Common myeloid progenitor, CD34-positive (primary cell): ENCODE measurements at regions not wholly inside any gene's neighbourhood (a gene's known extent, or its start where the extent isn't known, plus 50 kb on each side); places are given as distances from the start of the nearest gene placed in this dataset.

Experiments used
- CTCF ChIA-PET: fragments of 350-600 bp; sonication (Branson Sonifier 250); formaldehyde crosslinking; loops from one replicate; lab custom pipeline; 2021; ENCODE audit warnings: antibody characterized with exemption; lab: Charles Lee
- POLR2A ChIA-PET: fragments of 350-600 bp; sonication (Branson Sonifier 250); formaldehyde crosslinking; loops from one replicate; lab custom pipeline; 2021; ENCODE audit warnings: antibody characterized with exemption; lab: Charles Lee
- DNase-seq, 3 donors: peaks; one replicate each; pipeline versions ENCODE4 v3.0.0 to v3.0.0-alpha.2; 2013
- H3K27ac ChIP-seq, 2 experiments: 1 replicate in 1 of 2; 2 replicates in 1 of 2; pipeline ENCODE4 v1.7.0; 2013; ENCODE audit warnings: inconsistent platforms in 2 of 2, low read length in 2 of 2, mild to moderate bottlenecking in 2 of 2, low read depth in 1 of 2, moderate library complexity in 1 of 2; ENCODE audit not compliant: severe bottlenecking in 2 of 2, insufficient read depth in 1 of 2, poor library complexity in 1 of 2
- H3K27me3 ChIP-seq, 5 experiments: replicated peaks in 2 of 5; 1 replicate in 3 of 5; 2 replicates in 2 of 5; pipeline versions ENCODE4 v1.6.1 to v1.7.0; 2013; ENCODE audit warnings: low read length in 4 of 5, mild to moderate bottlenecking in 2 of 5, moderate library complexity in 2 of 5, inconsistent platforms in 1 of 5; ENCODE audit not compliant: insufficient read depth in 5 of 5, control insufficient read depth in 4 of 5
- H3K36me3 ChIP-seq, 4 experiments: 1 replicate in 2 of 4; 2 replicates in 2 of 4; pipeline versions ENCODE4 v1.6.1 to v1.7.0; 2013; ENCODE audit warnings: low read length in 3 of 4, control low read depth in 1 of 4, mild to moderate bottlenecking in 1 of 4; ENCODE audit not compliant: control insufficient read depth in 4 of 4, insufficient read depth in 4 of 4
- H3K4me1 ChIP-seq, 4 experiments: 1 replicate in 3 of 4; 2 replicates in 1 of 4; pipeline versions ENCODE4 v1.6.1 to v1.7.1; 2013; ENCODE audit warnings: low read length in 3 of 4, mild to moderate bottlenecking in 3 of 4, control low read depth in 1 of 4, inconsistent platforms in 1 of 4, moderate library complexity in 1 of 4; ENCODE audit not compliant: control insufficient read depth in 4 of 4, insufficient read depth in 4 of 4; ENCODE audit errors: control extremely low read depth in 1 of 4
- H3K4me3 ChIP-seq, 7 experiments: 1 replicate in 4 of 7; 2 replicates in 3 of 7; pipeline versions ENCODE4 v1.5.1 to v1.7.0; 2013; ENCODE audit warnings: mild to moderate bottlenecking in 7 of 7, low read length in 6 of 7, moderate library complexity in 6 of 7, inconsistent platforms in 2 of 7, low read depth in 2 of 7, control low read depth in 1 of 7; ENCODE audit not compliant: insufficient read depth in 4 of 7, control insufficient read depth in 1 of 7; ENCODE audit errors: extremely low read depth in 1 of 7
- H3K9me3 ChIP-seq, 5 experiments: 1 replicate in 4 of 5; 2 replicates in 1 of 5; pipeline versions ENCODE4 v1.6.1 to v1.7.1; 2013; ENCODE audit warnings: low read length in 4 of 5, mild to moderate bottlenecking in 2 of 5, inconsistent platforms in 1 of 5, low read depth in 1 of 5, moderate library complexity in 1 of 5; ENCODE audit not compliant: control insufficient read depth in 4 of 5, insufficient read depth in 2 of 5; ENCODE audit errors: control extremely low read depth in 1 of 5
- WGBS: methylation state at CpG from one replicate; pipeline ENCODE4 v1.1.5; 2013; ENCODE audit not compliant: insufficient coverage; 5-methylcytosine and 5-hydroxymethylcytosine counted together

DNA sequence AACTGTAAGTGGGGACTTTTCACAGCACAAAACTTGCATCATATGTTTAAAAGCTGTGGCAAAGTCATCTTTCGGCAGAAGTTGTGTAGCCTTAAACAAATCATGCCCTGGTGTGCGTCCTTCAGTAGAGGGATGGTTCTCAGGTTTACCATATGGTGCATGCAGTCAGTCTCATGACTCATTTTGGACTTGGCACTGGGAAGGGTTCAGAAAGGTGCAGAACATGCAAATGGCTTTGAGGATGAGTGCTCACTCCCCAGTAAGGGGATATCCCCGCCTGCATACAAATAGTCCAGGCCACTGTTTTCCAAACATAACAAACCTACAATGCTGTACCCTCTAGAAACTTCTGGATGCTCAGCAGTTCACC, 260.3 kb downstream of the NDUFS4 start:
- Histone ChIP-seq H3K27ac (no peak overlapping the region), H3K9me3 (no peaks in the 10 kb centered on the region), H3K27me3 (no peaks in the 10 kb centered on the region), H3K4me3 (no peak overlapping the region), H3K36me3 (no peaks in the 10 kb centered on the region), H3K4me1 (no peaks in the 10 kb centered on the region)
- CTCF ChIA-PET = interaction anchor here (1.2 kb wide), 1 partner anchor 19 kb away, joined by 3 read pairs; no protein-coding TSS in a partner anchor
- WGBS = 97% methylated on average over 2 of the region's 3 CpGs
- POLR2A ChIA-PET = no interaction called here
- no peak for DNase-seq

DNA sequence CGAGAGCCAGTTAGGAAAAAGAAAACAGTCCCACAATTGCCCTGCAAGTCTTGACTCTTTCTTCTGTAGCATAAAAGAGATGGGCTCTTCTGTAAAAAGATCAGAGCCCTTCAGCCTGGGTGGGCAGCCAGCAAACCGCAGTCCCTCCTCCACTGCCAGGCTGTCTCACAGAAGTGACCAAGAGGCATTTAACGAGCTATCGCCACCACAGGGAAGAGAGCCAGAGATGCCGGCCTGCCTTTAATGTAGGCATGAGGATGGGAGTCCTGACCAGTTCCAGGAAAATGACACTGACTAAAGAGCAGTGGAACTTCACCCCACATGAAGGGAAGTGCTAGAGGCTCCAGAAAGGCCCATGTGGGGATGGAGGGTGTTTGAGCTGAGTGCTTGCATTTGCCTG, 264.6 kb downstream of the NDUFS4 start:
- H3K27ac ChIP-seq = no peak overlapping the region
- no peaks in the 10 kb centered on the region for H3K27me3 ChIP-seq
- no peak for DNase-seq
- WGBS = 88% methylated on average over 2 of the region's 5 CpGs
- ChIA-PET CTCF (no interaction called here), POLR2A (no interaction called here)
- H3K4me1 ChIP-seq = no peaks in the 10 kb centered on the region
- H3K9me3 ChIP-seq = no peaks in the 10 kb centered on the region
- no peaks in the 10 kb centered on the region for H3K36me3 ChIP-seq
- no peak overlapping the region for H3K4me3 ChIP-seq

DNA sequence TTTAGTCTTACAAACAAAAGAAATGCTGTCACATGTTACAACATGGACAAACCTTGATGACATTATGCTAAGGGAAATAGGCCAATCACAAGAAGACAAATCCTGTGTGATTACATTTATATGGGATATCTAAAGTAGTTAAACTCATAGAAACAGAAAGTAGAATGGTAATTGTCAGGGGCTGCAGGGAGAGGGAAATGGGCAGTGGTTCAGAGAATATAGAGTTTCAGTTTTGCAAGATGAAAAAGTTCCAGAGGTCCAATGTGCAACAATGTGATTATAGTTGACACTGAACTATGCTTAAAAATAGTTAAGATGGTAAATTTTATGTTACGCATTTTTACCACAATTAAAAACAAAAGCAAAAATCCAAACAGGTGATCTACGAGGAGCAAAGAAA, 265.5 kb downstream of the NDUFS4 start:
- H3K9me3 ChIP-seq = no peaks in the 10 kb centered on the region
- H3K4me1 ChIP-seq = no peaks in the 10 kb centered on the region
- H3K27me3 ChIP-seq = no peaks in the 10 kb centered on the region
- ChIA-PET POLR2A (no interaction called here), CTCF (no interaction called here)
- no peak overlapping the region for H3K4me3 ChIP-seq
- no peak for DNase-seq
- no peak overlapping the region for H3K27ac ChIP-seq
- WGBS = no CpG with 5 or more reads among the region's 2 CpGs
- H3K36me3 ChIP-seq = no peaks in the 10 kb centered on the region

DNA sequence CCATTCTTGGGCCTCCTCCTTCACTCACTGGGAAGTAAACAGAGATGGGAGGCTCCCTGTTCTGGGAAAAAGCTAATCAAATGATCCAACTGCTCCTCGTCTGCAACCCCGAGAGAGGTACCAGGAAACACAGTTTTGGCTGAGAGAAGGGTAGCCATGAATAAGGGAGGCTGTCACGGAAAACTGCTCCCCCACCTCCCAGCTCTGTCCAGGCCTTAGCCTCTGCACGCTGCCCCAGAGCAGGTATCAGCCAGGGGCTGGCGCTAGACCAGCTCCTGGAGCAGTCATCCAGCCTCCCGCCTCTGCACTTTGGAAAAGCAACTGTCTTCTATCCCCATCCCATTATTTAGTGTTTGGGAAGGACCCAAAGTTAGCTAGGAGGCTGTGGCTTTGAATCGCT, 266.1 kb downstream of the NDUFS4 start:
- ChIA-PET CTCF (no interaction called here), POLR2A (no interaction called here)
- Histone ChIP-seq H3K36me3 (no peaks in the 10 kb centered on the region), H3K4me1 (no peaks in the 10 kb centered on the region), H3K27me3 (no peaks in the 10 kb centered on the region), H3K9me3 (peaks cover 0 to 4% (median 3%) of the 10 kb centered on the region in 5 experiments), H3K27ac (no peak overlapping the region), H3K4me3 (no peak overlapping the region)
- DNase-seq = no peak
- WGBS = 100% methylated on average over 2 of the region's 7 CpGs

DNA sequence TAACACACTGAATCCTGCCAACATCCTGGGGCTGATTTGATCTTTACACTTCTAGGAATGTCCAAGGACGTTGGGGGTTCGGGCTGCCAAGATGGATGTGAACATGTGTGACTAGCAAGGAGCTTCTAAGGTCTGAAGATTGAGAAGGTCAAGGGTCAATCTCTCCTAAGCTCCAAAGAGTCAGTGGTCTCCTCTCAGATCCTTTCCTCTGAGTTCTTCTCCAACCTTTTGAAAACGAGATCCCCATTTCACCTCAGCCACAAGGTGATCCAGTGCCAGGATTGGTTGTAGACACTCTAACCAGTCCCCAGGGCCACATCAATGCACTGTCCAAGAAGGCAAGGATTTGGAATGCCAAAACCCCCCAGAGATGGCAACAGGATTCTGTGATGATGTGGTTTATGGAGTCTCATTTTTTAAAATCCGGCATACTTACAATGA, 266.8 kb downstream of the NDUFS4 start:
- ChIA-PET POLR2A (no interaction called here), CTCF (no interaction called here)
- Histone ChIP-seq H3K4me3 (no peak overlapping the region), H3K4me1 (no peaks in the 10 kb centered on the region), H3K27me3 (no peaks in the 10 kb centered on the region), H3K27ac (no peak overlapping the region), H3K36me3 (no peaks in the 10 kb centered on the region), H3K9me3 (peaks cover 0 to 6% (median 4%) of the 10 kb centered on the region in 5 experiments)
- DNase-seq = no peak
- WGBS = 100% methylated on average over 4 of the region's 4 CpGs

DNA sequence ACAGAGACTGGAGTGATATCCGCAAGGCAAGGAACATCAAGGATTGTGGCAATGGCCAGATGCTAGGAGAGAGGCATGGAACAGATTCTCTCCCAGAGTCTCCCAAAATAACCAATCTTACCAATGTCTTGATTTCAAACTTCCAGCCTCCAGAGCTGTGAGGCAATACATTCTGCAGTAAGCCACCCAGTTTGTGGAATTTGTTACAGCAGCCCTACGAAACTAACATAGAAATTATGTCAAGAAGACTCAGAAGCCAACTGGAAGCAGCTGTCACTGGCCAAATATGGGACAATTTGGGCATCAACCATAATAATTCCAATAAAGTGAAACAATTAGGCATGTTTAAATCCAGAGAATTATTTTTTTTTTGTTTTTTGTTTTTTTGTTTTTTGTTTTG, 271.1 kb downstream of the NDUFS4 start:
- WGBS = 100% methylated on average over 2 of the region's 2 CpGs

More for the DNA sequence above, 271.1 kb downstream of the NDUFS4 start:
- Histone ChIP-seq H3K4me3 (no peak overlapping the region), H3K9me3 (peaks cover 0 to 6% (median 4%) of the 10 kb centered on the region in 5 experiments), H3K4me1 (no peaks in the 10 kb centered on the region), H3K36me3 (no peaks in the 10 kb centered on the region), H3K27me3 (no peaks in the 10 kb centered on the region), H3K27ac (no peak overlapping the region)
- no peak for DNase-seq
- POLR2A ChIA-PET = no interaction called here
- CTCF ChIA-PET = no interaction called here
